SK-N-SH (cell line): ENCODE measurements at regions not wholly inside any gene's neighbourhood (a gene's known extent, or its start where the extent isn't known, plus 50 kb on each side); places are given as distances from the start of the nearest gene placed in this dataset.

Experiments
- CTCF ChIA-PET: fragments of 300-600, 350-600 bp; formaldehyde crosslinking; extraction: SDS; loops from one replicate; lab custom pipeline; 2021; lab: Yijun Ruan, JAX
- POLR2A ChIA-PET: fragments of 350-600 bp; sonication (Branson Sonifier 250); formaldehyde crosslinking; extraction: SDS; loops from one replicate; lab custom pipeline; 2020; ENCODE audit warnings: antibody characterized with exemption, inconsistent platforms; lab: Yijun Ruan, JAX
- DNase-seq: peaks from one replicate; pipeline ENCODE4 v3.0.0; 2012
- H2AFZ ChIP-seq: fragments of 200-600 bp; sonication (generic); 2 replicates; pipeline ENCODE4 v1.8.1; 2016; ENCODE audit warnings: antibody characterized with exemption, mild to moderate bottlenecking, low read depth
- H3F3A ChIP-seq: fragments of 200-600 bp; sonication (generic); replicated peaks from 2 replicates; pipeline ENCODE3; 2016; ENCODE audit warnings: antibody characterized with exemption, mild to moderate bottlenecking; ENCODE audit not compliant: insufficient read depth
- H3K27ac ChIP-seq, 2 experiments: fragments of 200-500 bp in 1 of 2; fragments of 200-600 bp in 1 of 2; sonication (Bioruptor generic) in 1 of 2; sonication (generic), shearing (Covaris generic) in 1 of 2; 2 replicates each; pipeline versions ENCODE4 v1.5.1 to v1.6.1; 2014 to 2016; ENCODE audit warnings: low read depth in 2 of 2, inconsistent platforms in 1 of 2, low read length in 1 of 2, mild to moderate bottlenecking in 1 of 2, mixed read lengths in 1 of 2
- H3K27me3 ChIP-seq: fragments of 200-600 bp; sonication (generic), shearing (Covaris generic); 2 replicates; pipeline ENCODE4 v1.6.1; 2016; ENCODE audit warnings: mixed run types; ENCODE audit not compliant: insufficient read depth
- H3K36me3 ChIP-seq, 2 experiments: fragments of 200-500 bp in 1 of 2; fragments of 200-600 bp in 1 of 2; sonication (Bioruptor generic) in 1 of 2; sonication (generic) in 1 of 2; replicated peaks in 1 of 2; 2 replicates each; pipeline versions ENCODE3 to v1.5.1; 2014 to 2016; ENCODE audit warnings: low read length in 1 of 2, mild to moderate bottlenecking in 1 of 2; ENCODE audit not compliant: insufficient read depth in 2 of 2, control insufficient read depth in 1 of 2
- H3K4me1 ChIP-seq, 2 experiments: fragments of 200-500 bp in 1 of 2; fragments of 200-600 bp in 1 of 2; sonication (Bioruptor generic) in 1 of 2; sonication (generic), shearing (Covaris generic) in 1 of 2; 2 replicates each; pipeline versions ENCODE4 v1.5.1 to v1.6.1; 2014 to 2016; ENCODE audit warnings: low read depth in 1 of 2, low read length in 1 of 2, mixed run types in 1 of 2; ENCODE audit not compliant: insufficient read depth in 2 of 2, control insufficient read depth in 1 of 2
- H3K4me2 ChIP-seq: fragments of 200-600 bp; sonication (generic), shearing (Covaris generic); 2 replicates; pipeline ENCODE4 v1.6.1; 2017; ENCODE audit warnings: mixed run types
- H3K4me3 ChIP-seq, 2 experiments: fragments of 200-500 bp in 1 of 2; fragments of 200-600 bp in 1 of 2; sonication (Bioruptor generic) in 1 of 2; sonication (generic), shearing (Covaris generic) in 1 of 2; 2 replicates each; pipeline versions ENCODE4 v1.5.1 to v1.8.1; 2014 to 2016; ENCODE audit warnings: low read depth in 2 of 2, inconsistent platforms in 1 of 2, low read length in 1 of 2, mild to moderate bottlenecking in 1 of 2, mixed read lengths in 1 of 2, moderate library complexity in 1 of 2
- H3K79me2 ChIP-seq: fragments of 200-600 bp; sonication (generic); 2 replicates; pipeline ENCODE4 v1.8.1; 2017; ENCODE audit warnings: mild to moderate bottlenecking; ENCODE audit not compliant: insufficient read depth
- H3K9ac ChIP-seq: fragments of 200-600 bp; sonication (generic); 2 replicates; pipeline ENCODE4 v1.6.1; 2017; ENCODE audit warnings: mixed run types
- H3K9me2 ChIP-seq: fragments of 200-600 bp; sonication (generic); 2 replicates; pipeline ENCODE4 v1.6.1; 2017; ENCODE audit warnings: mixed run types
- H3K9me3 ChIP-seq: fragments of 200-600 bp; sonication (generic); 2 replicates; pipeline ENCODE4 v1.6.1; 2017; ENCODE audit warnings: mixed run types, mild to moderate bottlenecking, moderate library complexity
- H4K20me1 ChIP-seq: fragments of 200-600 bp; sonication (generic); 2 replicates; pipeline ENCODE4 v1.6.1; 2017; ENCODE audit warnings: mild to moderate bottlenecking, mixed run types; ENCODE audit not compliant: insufficient read depth
- FOSL2 ChIP-seq: IDR thresholded peaks from 2 replicates; pipeline ENCODE4 v1.4.0; 2012; ENCODE audit warnings: low read depth, mild to moderate bottlenecking, moderate library complexity, borderline replicate concordance
- FOXJ3 ChIP-seq: sonication (generic); formaldehyde crosslinking; IDR thresholded peaks from 2 replicates; pipeline ENCODE4 v1.5.1; 2020; ENCODE audit warnings: mild to moderate bottlenecking, missing genetic modification reagents
- JUND ChIP-seq: IDR thresholded peaks from 2 replicates; pipeline ENCODE4 v1.4.0; 2012
- MEF2A ChIP-seq: IDR thresholded peaks from 2 replicates; pipeline ENCODE4 v1.4.0; 2012; ENCODE audit warnings: low read depth, borderline replicate concordance
- MXI1 ChIP-seq: IDR thresholded peaks from 2 replicates; pipeline ENCODE4 v1.6.1; 2012; ENCODE audit warnings: mild to moderate bottlenecking, low read depth, low read length, improper control_type of control experiment
- NFIC ChIP-seq: IDR thresholded peaks from 2 replicates; pipeline ENCODE4 v1.4.0; 2012; ENCODE audit warnings: borderline replicate concordance
- POLR2AphosphoS5 ChIP-seq: IDR thresholded peaks from 2 replicates; pipeline ENCODE4 v1.6.1; 2012; ENCODE audit warnings: low read depth, low read length
- RAD21 ChIP-seq: IDR thresholded peaks from 2 replicates; pipeline ENCODE4 v1.6.1; 2012; ENCODE audit warnings: mild to moderate bottlenecking, low read length
- RFX5 ChIP-seq: IDR thresholded peaks from 2 replicates; pipeline ENCODE4 v1.6.1; 2012; ENCODE audit warnings: mild to moderate bottlenecking, improper control_type of control experiment, low read length
- SMC3 ChIP-seq: IDR thresholded peaks from 2 replicates; pipeline ENCODE4 v1.6.1; 2012; ENCODE audit warnings: low read depth, low read length, improper control_type of control experiment
- TEAD4 ChIP-seq: IDR thresholded peaks from 2 replicates; pipeline ENCODE4 v1.4.0; 2012; ENCODE audit warnings: mild to moderate bottlenecking, borderline replicate concordance; ENCODE audit not compliant: insufficient read depth
- WGBS: methylation state at CpG from one replicate; pipeline ENCODE4 v1.1.6; 2017; ENCODE audit warnings: low lambda C conversion rate; 5-methylcytosine and 5-hydroxymethylcytosine counted together
- TF ChIP-seq, protein P1 (sequence below): IDR thresholded peaks from 2 replicates; pipeline ENCODE4; 2012
- TF ChIP-seq, protein P2 (sequence below): fragments of 200-600 bp; sonication (generic); IDR thresholded peaks from 2 replicates; pipeline ENCODE4 v1.6.1; 2017; ENCODE audit warnings: antibody characterized with exemption, mild to moderate bottlenecking, moderate library complexity
- TF ChIP-seq, protein P3 (sequence below): IDR thresholded peaks from 2 replicates; pipeline ENCODE4 v1.4.0; 2012; ENCODE audit warnings: low read depth, borderline replicate concordance
- TF ChIP-seq, protein P4 (sequence below): fragments of 150-350 bp; IDR thresholded peaks from 2 replicates; pipeline ENCODE4 v1.6.1; 2017; ENCODE audit warnings: antibody characterized with exemption, low read length, low read depth, borderline replicate concordance
- TF ChIP-seq, protein P5 (sequence below): IDR thresholded peaks from 2 replicates; pipeline ENCODE4 v1.6.1; 2012; ENCODE audit warnings: mild to moderate bottlenecking, low read depth, low read length, moderate library complexity
- TF ChIP-seq, protein P6 (sequence below): fragments of 150-350 bp; IDR thresholded peaks from 2 replicates; pipeline ENCODE4 v1.6.1; 2016; ENCODE audit warnings: mild to moderate bottlenecking, low read depth, low read length
- TF ChIP-seq, protein P7 (sequence below): IDR thresholded peaks from 2 replicates; pipeline ENCODE4 v1.4.0; 2012; ENCODE audit warnings: low read depth, borderline replicate concordance

DNA sequence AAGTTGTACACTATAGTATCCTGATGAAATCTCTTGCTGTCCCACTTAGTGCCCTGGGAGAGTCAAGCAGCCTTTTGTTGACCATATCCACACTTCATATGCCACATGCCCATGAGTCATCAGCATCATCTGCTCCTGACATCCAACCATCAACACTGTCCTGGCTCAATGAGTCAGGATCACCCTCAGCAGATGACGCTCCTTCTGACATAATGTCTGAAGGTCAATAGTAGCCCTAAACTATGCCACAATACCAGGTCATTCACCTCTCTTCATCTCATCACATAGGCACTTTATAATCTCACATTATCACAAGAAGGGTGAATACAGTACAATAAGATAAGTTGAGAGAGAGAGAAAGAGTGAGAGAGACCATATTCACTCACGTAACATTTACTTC, 369.0 kb upstream of the FAR2 start:
- Histone ChIP-seq H3K4me1 (peaks cover 0 to 3% of the 10 kb centered on the region in 2 experiments; a peak in 2 of 4 replicates), H3F3A (no peaks in the 10 kb centered on the region), H3K27me3 (no peaks in the 10 kb centered on the region), H3K9ac (no peak overlapping the region), H3K9me2 (no peaks in the 10 kb centered on the region), H3K27ac (no peak overlapping the region), H3K79me2 (no peaks in the 10 kb centered on the region), H2AFZ (no peak overlapping the region), H3K4me3 (no peak overlapping the region), H3K9me3 (no peaks in the 10 kb centered on the region), H4K20me1 (no peaks in the 10 kb centered on the region), H3K4me2 (no peak overlapping the region), H3K36me3 (no peaks in the 10 kb centered on the region)
- POLR2A ChIA-PET, result no interaction called here
- 85% methylated on average over 2 of the region's 2 CpGs for WGBS
- CTCF ChIA-PET, result no interaction called here
- DNase-seq, result no peak
- TF ChIP-seq RAD21, result no peak
- TF ChIP-seq SMC3, result no peak
- no peak; the same call in 1 of the 2 replicates for TF ChIP-seq FOSL2
- TF ChIP-seq RFX5, result no peak
- TF ChIP-seq, protein P1, sequence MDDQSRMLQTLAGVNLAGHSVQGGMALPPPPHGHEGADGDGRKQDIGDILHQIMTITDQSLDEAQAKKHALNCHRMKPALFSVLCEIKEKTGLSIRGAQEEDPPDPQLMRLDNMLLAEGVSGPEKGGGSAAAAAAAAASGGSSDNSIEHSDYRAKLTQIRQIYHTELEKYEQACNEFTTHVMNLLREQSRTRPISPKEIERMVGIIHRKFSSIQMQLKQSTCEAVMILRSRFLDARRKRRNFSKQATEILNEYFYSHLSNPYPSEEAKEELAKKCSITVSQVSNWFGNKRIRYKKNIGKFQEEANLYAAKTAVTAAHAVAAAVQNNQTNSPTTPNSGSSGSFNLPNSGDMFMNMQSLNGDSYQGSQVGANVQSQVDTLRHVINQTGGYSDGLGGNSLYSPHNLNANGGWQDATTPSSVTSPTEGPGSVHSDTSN, result peak; percentile 36; the same call in 1 of the 2 replicates
- no peak for TF ChIP-seq TEAD4
- TF ChIP-seq, protein P2, sequence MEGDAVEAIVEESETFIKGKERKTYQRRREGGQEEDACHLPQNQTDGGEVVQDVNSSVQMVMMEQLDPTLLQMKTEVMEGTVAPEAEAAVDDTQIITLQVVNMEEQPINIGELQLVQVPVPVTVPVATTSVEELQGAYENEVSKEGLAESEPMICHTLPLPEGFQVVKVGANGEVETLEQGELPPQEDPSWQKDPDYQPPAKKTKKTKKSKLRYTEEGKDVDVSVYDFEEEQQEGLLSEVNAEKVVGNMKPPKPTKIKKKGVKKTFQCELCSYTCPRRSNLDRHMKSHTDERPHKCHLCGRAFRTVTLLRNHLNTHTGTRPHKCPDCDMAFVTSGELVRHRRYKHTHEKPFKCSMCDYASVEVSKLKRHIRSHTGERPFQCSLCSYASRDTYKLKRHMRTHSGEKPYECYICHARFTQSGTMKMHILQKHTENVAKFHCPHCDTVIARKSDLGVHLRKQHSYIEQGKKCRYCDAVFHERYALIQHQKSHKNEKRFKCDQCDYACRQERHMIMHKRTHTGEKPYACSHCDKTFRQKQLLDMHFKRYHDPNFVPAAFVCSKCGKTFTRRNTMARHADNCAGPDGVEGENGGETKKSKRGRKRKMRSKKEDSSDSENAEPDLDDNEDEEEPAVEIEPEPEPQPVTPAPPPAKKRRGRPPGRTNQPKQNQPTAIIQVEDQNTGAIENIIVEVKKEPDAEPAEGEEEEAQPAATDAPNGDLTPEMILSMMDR, result no peak
- TF ChIP-seq JUND, result 0 out of 2 replicates have a peak, but pooled peaks have one; percentile 24
- TF ChIP-seq MXI1, result no peak
- TF ChIP-seq, protein P3, sequence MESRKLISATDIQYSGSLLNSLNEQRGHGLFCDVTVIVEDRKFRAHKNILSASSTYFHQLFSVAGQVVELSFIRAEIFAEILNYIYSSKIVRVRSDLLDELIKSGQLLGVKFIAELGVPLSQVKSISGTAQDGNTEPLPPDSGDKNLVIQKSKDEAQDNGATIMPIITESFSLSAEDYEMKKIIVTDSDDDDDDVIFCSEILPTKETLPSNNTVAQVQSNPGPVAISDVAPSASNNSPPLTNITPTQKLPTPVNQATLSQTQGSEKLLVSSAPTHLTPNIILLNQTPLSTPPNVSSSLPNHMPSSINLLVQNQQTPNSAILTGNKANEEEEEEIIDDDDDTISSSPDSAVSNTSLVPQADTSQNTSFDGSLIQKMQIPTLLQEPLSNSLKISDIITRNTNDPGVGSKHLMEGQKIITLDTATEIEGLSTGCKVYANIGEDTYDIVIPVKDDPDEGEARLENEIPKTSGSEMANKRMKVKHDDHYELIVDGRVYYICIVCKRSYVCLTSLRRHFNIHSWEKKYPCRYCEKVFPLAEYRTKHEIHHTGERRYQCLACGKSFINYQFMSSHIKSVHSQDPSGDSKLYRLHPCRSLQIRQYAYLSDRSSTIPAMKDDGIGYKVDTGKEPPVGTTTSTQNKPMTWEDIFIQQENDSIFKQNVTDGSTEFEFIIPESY, result no peak
- no peak for TF ChIP-seq MEF2A
- TF ChIP-seq, protein P4, sequence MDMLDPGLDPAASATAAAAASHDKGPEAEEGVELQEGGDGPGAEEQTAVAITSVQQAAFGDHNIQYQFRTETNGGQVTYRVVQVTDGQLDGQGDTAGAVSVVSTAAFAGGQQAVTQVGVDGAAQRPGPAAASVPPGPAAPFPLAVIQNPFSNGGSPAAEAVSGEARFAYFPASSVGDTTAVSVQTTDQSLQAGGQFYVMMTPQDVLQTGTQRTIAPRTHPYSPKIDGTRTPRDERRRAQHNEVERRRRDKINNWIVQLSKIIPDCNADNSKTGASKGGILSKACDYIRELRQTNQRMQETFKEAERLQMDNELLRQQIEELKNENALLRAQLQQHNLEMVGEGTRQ, result no peak
- TF ChIP-seq, protein P5, sequence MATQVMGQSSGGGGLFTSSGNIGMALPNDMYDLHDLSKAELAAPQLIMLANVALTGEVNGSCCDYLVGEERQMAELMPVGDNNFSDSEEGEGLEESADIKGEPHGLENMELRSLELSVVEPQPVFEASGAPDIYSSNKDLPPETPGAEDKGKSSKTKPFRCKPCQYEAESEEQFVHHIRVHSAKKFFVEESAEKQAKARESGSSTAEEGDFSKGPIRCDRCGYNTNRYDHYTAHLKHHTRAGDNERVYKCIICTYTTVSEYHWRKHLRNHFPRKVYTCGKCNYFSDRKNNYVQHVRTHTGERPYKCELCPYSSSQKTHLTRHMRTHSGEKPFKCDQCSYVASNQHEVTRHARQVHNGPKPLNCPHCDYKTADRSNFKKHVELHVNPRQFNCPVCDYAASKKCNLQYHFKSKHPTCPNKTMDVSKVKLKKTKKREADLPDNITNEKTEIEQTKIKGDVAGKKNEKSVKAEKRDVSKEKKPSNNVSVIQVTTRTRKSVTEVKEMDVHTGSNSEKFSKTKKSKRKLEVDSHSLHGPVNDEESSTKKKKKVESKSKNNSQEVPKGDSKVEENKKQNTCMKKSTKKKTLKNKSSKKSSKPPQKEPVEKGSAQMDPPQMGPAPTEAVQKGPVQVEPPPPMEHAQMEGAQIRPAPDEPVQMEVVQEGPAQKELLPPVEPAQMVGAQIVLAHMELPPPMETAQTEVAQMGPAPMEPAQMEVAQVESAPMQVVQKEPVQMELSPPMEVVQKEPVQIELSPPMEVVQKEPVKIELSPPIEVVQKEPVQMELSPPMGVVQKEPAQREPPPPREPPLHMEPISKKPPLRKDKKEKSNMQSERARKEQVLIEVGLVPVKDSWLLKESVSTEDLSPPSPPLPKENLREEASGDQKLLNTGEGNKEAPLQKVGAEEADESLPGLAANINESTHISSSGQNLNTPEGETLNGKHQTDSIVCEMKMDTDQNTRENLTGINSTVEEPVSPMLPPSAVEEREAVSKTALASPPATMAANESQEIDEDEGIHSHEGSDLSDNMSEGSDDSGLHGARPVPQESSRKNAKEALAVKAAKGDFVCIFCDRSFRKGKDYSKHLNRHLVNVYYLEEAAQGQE, result no peak
- TF ChIP-seq, protein P6, sequence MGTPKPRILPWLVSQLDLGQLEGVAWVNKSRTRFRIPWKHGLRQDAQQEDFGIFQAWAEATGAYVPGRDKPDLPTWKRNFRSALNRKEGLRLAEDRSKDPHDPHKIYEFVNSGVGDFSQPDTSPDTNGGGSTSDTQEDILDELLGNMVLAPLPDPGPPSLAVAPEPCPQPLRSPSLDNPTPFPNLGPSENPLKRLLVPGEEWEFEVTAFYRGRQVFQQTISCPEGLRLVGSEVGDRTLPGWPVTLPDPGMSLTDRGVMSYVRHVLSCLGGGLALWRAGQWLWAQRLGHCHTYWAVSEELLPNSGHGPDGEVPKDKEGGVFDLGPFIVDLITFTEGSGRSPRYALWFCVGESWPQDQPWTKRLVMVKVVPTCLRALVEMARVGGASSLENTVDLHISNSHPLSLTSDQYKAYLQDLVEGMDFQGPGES, result no peak
- TF ChIP-seq NFIC, result no peak
- TF ChIP-seq POLR2AphosphoS5, result no peak
- TF ChIP-seq, protein P7, sequence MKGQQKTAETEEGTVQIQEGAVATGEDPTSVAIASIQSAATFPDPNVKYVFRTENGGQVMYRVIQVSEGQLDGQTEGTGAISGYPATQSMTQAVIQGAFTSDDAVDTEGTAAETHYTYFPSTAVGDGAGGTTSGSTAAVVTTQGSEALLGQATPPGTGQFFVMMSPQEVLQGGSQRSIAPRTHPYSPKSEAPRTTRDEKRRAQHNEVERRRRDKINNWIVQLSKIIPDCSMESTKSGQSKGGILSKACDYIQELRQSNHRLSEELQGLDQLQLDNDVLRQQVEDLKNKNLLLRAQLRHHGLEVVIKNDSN, result no peak
- no peak for TF ChIP-seq FOXJ3 (CRISPR knock-in tag)
